ENCODE measurements at regions not wholly inside any gene's neighbourhood (a gene's known extent, or its start where the extent isn't known, plus 50 kb on each side); places are given as distances from the start of the nearest gene placed in this dataset.

DNA sequence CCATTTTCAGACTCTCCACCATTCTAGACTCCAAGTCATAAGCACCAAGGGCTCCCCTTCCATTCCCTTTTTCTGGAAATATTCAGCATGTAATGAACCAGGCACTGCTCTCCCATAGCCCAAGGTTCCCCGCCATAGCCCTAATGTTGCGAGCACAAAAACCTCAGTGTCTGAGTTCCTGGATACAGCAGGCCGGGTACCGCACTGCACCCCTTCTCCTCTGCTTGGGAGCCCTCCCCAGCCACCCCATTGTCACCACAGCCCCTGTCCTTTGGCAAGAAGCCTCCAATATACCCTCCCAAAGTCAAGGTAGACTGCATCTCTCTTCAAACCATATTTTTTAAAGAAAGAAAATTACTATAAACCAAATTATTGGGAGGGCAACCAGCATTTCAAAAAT, 1341.1 kb downstream of the BRD1 start:
- Mint-ChIP-seq H3K27ac (no peak overlapping the region), H3K9me3 (no peaks in the 10 kb centered on the region; the same call in 2 of the 3 replicates), H3K4me1 (peaks cover 39% of the 10 kb centered on the region), H3K36me3 (ENCODE audit: low read depth) (no peaks in the 10 kb centered on the region), H3K27me3 (ENCODE audit: insufficient read depth, low read depth, poor library complexity) (peaks cover 29% of the 10 kb centered on the region), H3K4me3 (no peak overlapping the region)
- no peak for ATAC-seq
- DNase-seq (ENCODE audit: low spot score): no peak
- TF ChIP-seq STAT1 (IDR thresholded peaks at IDR 0.05; ENCODE audit: unreplicated experiment) (no peak), CTCF (conservative IDR thresholded peaks at IDR 0.05; ENCODE audit: low read depth in 2 of 2) (no peak), POLR2AphosphoS5 (IDR thresholded peaks at IDR 0.05; ENCODE audit: low read depth) (no peak), NANOG (IDR thresholded peaks at IDR 0.05; ENCODE audit: borderline replicate concordance) (no peak), ZNF331 (CRISPR knock-in tag; IDR thresholded peaks at IDR 0.05; ENCODE audit: low read depth) (no peak), EZH2 (IDR thresholded peaks at IDR 0.05; ENCODE audit: low read depth, unreplicated experiment) (no peak), ZNF114 (CRISPR knock-in tag; IDR thresholded peaks at IDR 0.05) (no peak), EZH2phosphoT487 (IDR thresholded peaks at IDR 0.05; ENCODE audit: unreplicated experiment) (no peak), CREB1 (CRISPR knock-in tag; IDR thresholded peaks at IDR 0.05; ENCODE audit: low read depth) (no peak), ETS1 (IDR thresholded peaks at IDR 0.05) (no peak)
- TF ChIP-seq, protein P1, sequence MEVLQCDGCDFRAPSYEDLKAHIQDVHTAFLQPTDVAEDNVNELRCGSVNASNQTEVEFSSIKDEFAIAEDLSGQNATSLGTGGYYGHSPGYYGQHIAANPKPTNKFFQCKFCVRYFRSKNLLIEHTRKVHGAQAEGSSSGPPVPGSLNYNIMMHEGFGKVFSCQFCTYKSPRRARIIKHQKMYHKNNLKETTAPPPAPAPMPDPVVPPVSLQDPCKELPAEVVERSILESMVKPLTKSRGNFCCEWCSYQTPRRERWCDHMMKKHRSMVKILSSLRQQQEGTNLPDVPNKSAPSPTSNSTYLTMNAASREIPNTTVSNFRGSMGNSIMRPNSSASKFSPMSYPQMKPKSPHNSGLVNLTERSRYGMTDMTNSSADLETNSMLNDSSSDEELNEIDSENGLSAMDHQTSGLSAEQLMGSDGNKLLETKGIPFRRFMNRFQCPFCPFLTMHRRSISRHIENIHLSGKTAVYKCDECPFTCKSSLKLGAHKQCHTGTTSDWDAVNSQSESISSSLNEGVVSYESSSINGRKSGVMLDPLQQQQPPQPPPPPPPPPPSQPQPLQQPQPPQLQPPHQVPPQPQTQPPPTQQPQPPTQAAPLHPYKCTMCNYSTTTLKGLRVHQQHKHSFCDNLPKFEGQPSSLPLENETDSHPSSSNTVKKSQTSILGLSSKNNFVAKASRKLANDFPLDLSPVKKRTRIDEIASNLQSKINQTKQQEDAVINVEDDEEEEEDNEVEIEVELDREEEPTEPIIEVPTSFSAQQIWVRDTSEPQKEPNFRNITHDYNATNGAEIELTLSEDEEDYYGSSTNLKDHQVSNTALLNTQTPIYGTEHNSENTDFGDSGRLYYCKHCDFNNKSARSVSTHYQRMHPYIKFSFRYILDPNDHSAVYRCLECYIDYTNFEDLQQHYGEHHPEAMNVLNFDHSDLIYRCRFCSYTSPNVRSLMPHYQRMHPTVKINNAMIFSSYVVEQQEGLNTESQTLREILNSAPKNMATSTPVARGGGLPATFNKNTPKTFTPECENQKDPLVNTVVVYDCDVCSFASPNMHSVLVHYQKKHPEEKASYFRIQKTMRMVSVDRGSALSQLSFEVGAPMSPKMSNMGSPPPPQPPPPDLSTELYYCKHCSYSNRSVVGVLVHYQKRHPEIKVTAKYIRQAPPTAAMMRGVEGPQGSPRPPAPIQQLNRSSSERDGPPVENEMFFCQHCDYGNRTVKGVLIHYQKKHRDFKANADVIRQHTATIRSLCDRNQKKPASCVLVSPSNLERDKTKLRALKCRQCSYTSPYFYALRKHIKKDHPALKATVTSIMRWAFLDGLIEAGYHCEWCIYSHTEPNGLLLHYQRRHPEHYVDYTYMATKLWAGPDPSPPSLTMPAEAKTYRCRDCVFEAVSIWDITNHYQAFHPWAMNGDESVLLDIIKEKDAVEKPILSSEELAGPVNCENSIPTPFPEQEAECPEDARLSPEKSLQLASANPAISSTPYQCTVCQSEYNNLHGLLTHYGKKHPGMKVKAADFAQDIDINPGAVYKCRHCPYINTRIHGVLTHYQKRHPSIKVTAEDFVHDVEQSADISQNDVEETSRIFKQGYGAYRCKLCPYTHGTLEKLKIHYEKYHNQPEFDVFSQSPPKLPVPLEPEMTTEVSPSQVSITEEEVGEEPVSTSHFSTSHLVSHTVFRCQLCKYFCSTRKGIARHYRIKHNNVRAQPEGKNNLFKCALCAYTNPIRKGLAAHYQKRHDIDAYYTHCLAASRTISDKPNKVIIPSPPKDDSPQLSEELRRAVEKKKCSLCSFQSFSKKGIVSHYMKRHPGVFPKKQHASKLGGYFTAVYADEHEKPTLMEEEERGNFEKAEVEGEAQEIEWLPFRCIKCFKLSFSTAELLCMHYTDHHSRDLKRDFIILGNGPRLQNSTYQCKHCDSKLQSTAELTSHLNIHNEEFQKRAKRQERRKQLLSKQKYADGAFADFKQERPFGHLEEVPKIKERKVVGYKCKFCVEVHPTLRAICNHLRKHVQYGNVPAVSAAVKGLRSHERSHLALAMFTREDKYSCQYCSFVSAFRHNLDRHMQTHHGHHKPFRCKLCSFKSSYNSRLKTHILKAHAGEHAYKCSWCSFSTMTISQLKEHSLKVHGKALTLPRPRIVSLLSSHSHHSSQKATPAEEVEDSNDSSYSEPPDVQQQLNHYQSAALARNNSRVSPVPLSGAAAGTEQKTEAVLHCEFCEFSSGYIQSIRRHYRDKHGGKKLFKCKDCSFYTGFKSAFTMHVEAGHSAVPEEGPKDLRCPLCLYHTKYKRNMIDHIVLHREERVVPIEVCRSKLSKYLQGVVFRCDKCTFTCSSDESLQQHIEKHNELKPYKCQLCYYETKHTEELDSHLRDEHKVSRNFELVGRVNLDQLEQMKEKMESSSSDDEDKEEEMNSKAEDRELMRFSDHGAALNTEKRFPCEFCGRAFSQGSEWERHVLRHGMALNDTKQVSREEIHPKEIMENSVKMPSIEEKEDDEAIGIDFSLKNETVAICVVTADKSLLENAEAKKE (CRISPR knock-in tag; IDR thresholded peaks at IDR 0.05): no peak
- TF ChIP-seq, protein P2, sequence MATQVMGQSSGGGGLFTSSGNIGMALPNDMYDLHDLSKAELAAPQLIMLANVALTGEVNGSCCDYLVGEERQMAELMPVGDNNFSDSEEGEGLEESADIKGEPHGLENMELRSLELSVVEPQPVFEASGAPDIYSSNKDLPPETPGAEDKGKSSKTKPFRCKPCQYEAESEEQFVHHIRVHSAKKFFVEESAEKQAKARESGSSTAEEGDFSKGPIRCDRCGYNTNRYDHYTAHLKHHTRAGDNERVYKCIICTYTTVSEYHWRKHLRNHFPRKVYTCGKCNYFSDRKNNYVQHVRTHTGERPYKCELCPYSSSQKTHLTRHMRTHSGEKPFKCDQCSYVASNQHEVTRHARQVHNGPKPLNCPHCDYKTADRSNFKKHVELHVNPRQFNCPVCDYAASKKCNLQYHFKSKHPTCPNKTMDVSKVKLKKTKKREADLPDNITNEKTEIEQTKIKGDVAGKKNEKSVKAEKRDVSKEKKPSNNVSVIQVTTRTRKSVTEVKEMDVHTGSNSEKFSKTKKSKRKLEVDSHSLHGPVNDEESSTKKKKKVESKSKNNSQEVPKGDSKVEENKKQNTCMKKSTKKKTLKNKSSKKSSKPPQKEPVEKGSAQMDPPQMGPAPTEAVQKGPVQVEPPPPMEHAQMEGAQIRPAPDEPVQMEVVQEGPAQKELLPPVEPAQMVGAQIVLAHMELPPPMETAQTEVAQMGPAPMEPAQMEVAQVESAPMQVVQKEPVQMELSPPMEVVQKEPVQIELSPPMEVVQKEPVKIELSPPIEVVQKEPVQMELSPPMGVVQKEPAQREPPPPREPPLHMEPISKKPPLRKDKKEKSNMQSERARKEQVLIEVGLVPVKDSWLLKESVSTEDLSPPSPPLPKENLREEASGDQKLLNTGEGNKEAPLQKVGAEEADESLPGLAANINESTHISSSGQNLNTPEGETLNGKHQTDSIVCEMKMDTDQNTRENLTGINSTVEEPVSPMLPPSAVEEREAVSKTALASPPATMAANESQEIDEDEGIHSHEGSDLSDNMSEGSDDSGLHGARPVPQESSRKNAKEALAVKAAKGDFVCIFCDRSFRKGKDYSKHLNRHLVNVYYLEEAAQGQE (IDR thresholded peaks at IDR 0.05; ENCODE audit: unreplicated experiment): no peak
- no peak overlapping the region for H3K27ac ChIP-seq (ENCODE audit: low read depth)
- no peak overlapping the region for H3K4me3 ChIP-seq
- peaks cover under 1% of the 10 kb centered on the region for H3K4me1 ChIP-seq (ENCODE audit: insufficient read depth)
- peaks cover 16% of the 10 kb centered on the region; the same call in 1 of the 2 replicates for H3K27me3 ChIP-seq (ENCODE audit: insufficient read depth)
- no peaks in the 10 kb centered on the region for H3K9me2 ChIP-seq (ENCODE audit: insufficient read depth)
- H3K36me3 ChIP-seq (ENCODE audit: insufficient read depth): 0 out of 2 replicates have a peak, but pooled peaks cover 3% of the 10 kb centered on the region
- H3K4me2 ChIP-seq: no peak overlapping the region
- H3F3A ChIP-seq (replicated peaks; ENCODE audit: low read depth): no peaks in the 10 kb centered on the region
- H3K79me2 ChIP-seq (replicated peaks; ENCODE audit: insufficient read depth): no peaks in the 10 kb centered on the region
- H2AFZ ChIP-seq: no peak overlapping the region
- H4K20me1 ChIP-seq (replicated peaks; ENCODE audit: insufficient read depth): no peaks in the 10 kb centered on the region

Data from GM23338 (cell line).